Keratinocyte (primary cell): ENCODE measurements at regions not wholly inside any gene's neighbourhood (a gene's known extent, or its start where the extent isn't known, plus 50 kb on each side); places are given as distances from the start of the nearest gene placed in this dataset.

Source experiments
- DNase-seq: peaks from one replicate; pipeline ENCODE4 v3.0.0-alpha.2; 2011; ENCODE audit warnings: low read depth, missing footprints, low spot score
- FAIRE-seq: peaks from 2 replicates; lab custom pipeline; 2011; peaks lifted over from hg19 to GRCh38; lab: Jason Lieb, UNC
- H2AFZ ChIP-seq: 2 replicates; pipeline ENCODE4 v1.6.0; 2012; ENCODE audit warnings: low read length, control low read depth, inconsistent platforms; ENCODE audit not compliant: control insufficient read depth
- H3K27ac ChIP-seq: 2 replicates; pipeline ENCODE4 v1.5.1; 2011; ENCODE audit warnings: low read length; ENCODE audit not compliant: control insufficient read depth, insufficient read depth
- H3K27me3 ChIP-seq: 3 replicates; pipeline ENCODE4 v1.6.0; 2011; ENCODE audit warnings: low read length; ENCODE audit not compliant: control insufficient read depth, insufficient read depth; ENCODE audit errors: extremely low read depth
- H3K36me3 ChIP-seq, 2 experiments: 2 replicates in 1 of 2; 3 replicates in 1 of 2; pipeline ENCODE4 v1.5.1; 2011; ENCODE audit warnings: low read length in 2 of 2, mild to moderate bottlenecking in 1 of 2; ENCODE audit not compliant: control insufficient read depth in 2 of 2, insufficient read depth in 2 of 2; ENCODE audit errors: extremely low read depth in 1 of 2
- H3K4me1 ChIP-seq: 3 replicates; pipeline ENCODE4 v1.5.1; 2011; ENCODE audit warnings: low read length; ENCODE audit not compliant: control insufficient read depth, insufficient read depth; ENCODE audit errors: extremely low read depth
- H3K4me2 ChIP-seq: 3 replicates; pipeline ENCODE4 v1.6.0; 2011; ENCODE audit warnings: low read depth, low read length; ENCODE audit not compliant: control insufficient read depth, insufficient read depth; ENCODE audit errors: extremely low read depth
- H3K4me3 ChIP-seq, 3 experiments: fragments of 200-600 bp in 1 of 3; sonication (generic) in 1 of 3; 2 replicates in 2 of 3; 3 replicates in 1 of 3; pipeline ENCODE4 v1.5.1; 2011 to 2016; ENCODE audit warnings: low read length in 3 of 3, mild to moderate bottlenecking in 3 of 3, control low read depth in 2 of 3, inconsistent platforms in 1 of 3, low read depth in 1 of 3, mixed read lengths in 1 of 3, mixed run types in 1 of 3, moderate library complexity in 1 of 3; ENCODE audit not compliant: control insufficient read depth in 2 of 3, insufficient read depth in 2 of 3; ENCODE audit errors: extremely low read depth in 1 of 3
- H3K79me2 ChIP-seq: 2 replicates; pipeline ENCODE4 v1.6.0; 2012; ENCODE audit warnings: low read length; ENCODE audit not compliant: control insufficient read depth, insufficient read depth
- H3K9ac ChIP-seq: 3 replicates; pipeline ENCODE4 v1.6.0; 2011; ENCODE audit warnings: low read length; ENCODE audit not compliant: control insufficient read depth, insufficient read depth; ENCODE audit errors: extremely low read depth
- H3K9me1 ChIP-seq: 3 replicates; pipeline ENCODE4 v1.6.0; 2011; ENCODE audit warnings: low read length; ENCODE audit not compliant: control insufficient read depth, insufficient read depth; ENCODE audit errors: extremely low read depth
- H3K9me3 ChIP-seq: 2 replicates; pipeline ENCODE4 v1.5.1; 2012; ENCODE audit warnings: low read depth, low read length; ENCODE audit not compliant: control insufficient read depth
- H4K20me1 ChIP-seq: 3 replicates; pipeline ENCODE4 v1.6.0; 2011; ENCODE audit warnings: low read length; ENCODE audit not compliant: control insufficient read depth, insufficient read depth; ENCODE audit errors: extremely low read depth
- EZH2 ChIP-seq: IDR thresholded peaks from one replicate; pipeline ENCODE4 v1.6.1; 2012; ENCODE audit warnings: inconsistent platforms, mild to moderate bottlenecking, low read length, moderate library complexity
- dilution Hi-C: fragments of 300-500 bp; cut with MboI; formaldehyde crosslinking; loops from one replicate; pipeline ENCODE4 v1.7.0; 2020; ENCODE audit warnings: low sequenced_read_pairs; ENCODE audit not compliant: extremely low pct_ligation_motif_present
- TF ChIP-seq, protein P1 (sequence below), 3 experiments: IDR thresholded peaks in 1 of 3; conservative IDR thresholded peaks in 1 of 3; optimal IDR thresholded peaks in 1 of 3; 2 replicates in 2 of 3; 3 replicates in 1 of 3; pipeline versions ENCODE3 to v1.5.1; 2011; ENCODE audit warnings: low read length in 3 of 3, mild to moderate bottlenecking in 3 of 3, moderate library complexity in 2 of 3, control low read depth in 1 of 3, inconsistent platforms in 1 of 3; ENCODE audit not compliant: insufficient read depth in 2 of 3; ENCODE audit errors: extremely low read depth in 1 of 3

- no peaks in the 10 kb centered on the region for H3K79me2 ChIP-seq
- H4K20me1 ChIP-seq, result no peaks in the 10 kb centered on the region
- H3K4me2 ChIP-seq, result no peak overlapping the region
- no peaks in the 10 kb centered on the region for H3K4me1 ChIP-seq
- no peaks in the 10 kb centered on the region for H3K36me3 ChIP-seq
- no peak overlapping the region for H3K27ac ChIP-seq
- no peak overlapping the region for H3K4me3 ChIP-seq
- H3K27me3 ChIP-seq, result peaks cover 9% of the 10 kb centered on the region
- no peak overlapping the region for H2AFZ ChIP-seq
- no peak for DNase-seq
- H3K9ac ChIP-seq, result no peak overlapping the region
- dilution Hi-C loops, result no loop called here
- TF ChIP-seq EZH2, result no peak
- TF ChIP-seq, protein P1, sequence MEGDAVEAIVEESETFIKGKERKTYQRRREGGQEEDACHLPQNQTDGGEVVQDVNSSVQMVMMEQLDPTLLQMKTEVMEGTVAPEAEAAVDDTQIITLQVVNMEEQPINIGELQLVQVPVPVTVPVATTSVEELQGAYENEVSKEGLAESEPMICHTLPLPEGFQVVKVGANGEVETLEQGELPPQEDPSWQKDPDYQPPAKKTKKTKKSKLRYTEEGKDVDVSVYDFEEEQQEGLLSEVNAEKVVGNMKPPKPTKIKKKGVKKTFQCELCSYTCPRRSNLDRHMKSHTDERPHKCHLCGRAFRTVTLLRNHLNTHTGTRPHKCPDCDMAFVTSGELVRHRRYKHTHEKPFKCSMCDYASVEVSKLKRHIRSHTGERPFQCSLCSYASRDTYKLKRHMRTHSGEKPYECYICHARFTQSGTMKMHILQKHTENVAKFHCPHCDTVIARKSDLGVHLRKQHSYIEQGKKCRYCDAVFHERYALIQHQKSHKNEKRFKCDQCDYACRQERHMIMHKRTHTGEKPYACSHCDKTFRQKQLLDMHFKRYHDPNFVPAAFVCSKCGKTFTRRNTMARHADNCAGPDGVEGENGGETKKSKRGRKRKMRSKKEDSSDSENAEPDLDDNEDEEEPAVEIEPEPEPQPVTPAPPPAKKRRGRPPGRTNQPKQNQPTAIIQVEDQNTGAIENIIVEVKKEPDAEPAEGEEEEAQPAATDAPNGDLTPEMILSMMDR (optimal IDR thresholded peaks at IDR 0.05 in 1 of 3, IDR thresholded peaks at IDR 0.05 in 1 of 3, conservative IDR thresholded peaks at IDR 0.05 in 1 of 3; ENCODE audit: extremely low read depth in 1 of 3, insufficient read depth in 2 of 3, low read length in 3 of 3), result no peak
- H3K9me1 ChIP-seq, result no peaks in the 10 kb centered on the region
- FAIRE-seq, result no peak
- H3K9me3 ChIP-seq, result no peaks in the 10 kb centered on the region
Measured at GRCh38 chr15:60208709-60209108, 189.1 kb downstream of the ANXA2 start.

DNA sequence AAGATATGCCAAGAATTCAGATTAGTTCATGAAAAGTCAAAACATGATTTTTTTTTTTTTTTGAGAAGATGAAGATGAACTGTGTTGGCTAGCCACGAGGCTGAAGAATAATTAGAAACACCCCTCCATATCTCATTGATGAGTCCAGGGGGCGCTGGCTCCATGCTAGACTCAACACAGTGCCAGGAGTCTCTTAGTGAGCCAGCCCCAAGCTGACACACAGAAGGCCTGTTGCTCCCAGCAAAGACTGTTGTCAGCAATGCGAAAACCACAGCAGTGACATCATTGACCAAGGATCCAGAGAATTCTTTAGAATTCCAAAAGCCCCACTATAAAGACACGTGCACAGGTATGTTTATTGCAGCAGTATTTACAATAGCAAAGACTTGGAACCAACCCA is 185.2 kb downstream of the ANXA2 start:
- no peak overlapping the region for H3K4me3 ChIP-seq
- H3K27me3 ChIP-seq, result peaks cover 7% of the 10 kb centered on the region
- dilution Hi-C loops, result no loop called here
- H3K9ac ChIP-seq, result no peak overlapping the region
- H3K9me1 ChIP-seq, result no peaks in the 10 kb centered on the region
- no peak overlapping the region for H2AFZ ChIP-seq
- H3K9me3 ChIP-seq, result no peaks in the 10 kb centered on the region
- H3K79me2 ChIP-seq, result no peaks in the 10 kb centered on the region
- TF ChIP-seq, protein P1 (optimal IDR thresholded peaks at IDR 0.05 in 1 of 3, IDR thresholded peaks at IDR 0.05 in 1 of 3, conservative IDR thresholded peaks at IDR 0.05 in 1 of 3; ENCODE audit: extremely low read depth in 1 of 3, insufficient read depth in 2 of 3, low read length in 3 of 3), result peak in 2 of 3 experiments; percentile 9 to 34
- no peak for TF ChIP-seq EZH2
- no peaks in the 10 kb centered on the region for H4K20me1 ChIP-seq
- no peak for FAIRE-seq
- no peaks in the 10 kb centered on the region for H3K4me1 ChIP-seq
- no peak for DNase-seq
- no peak overlapping the region for H3K4me2 ChIP-seq
- H3K27ac ChIP-seq, result no peak overlapping the region
- no peaks in the 10 kb centered on the region for H3K36me3 ChIP-seq
